Hematopoietic multipotent progenitor cell (in vitro differentiated cells): ENCODE measurements at regions not wholly inside any gene's neighbourhood (a gene's known extent, or its start where the extent isn't known, plus 50 kb on each side); places are given as distances from the start of the nearest gene placed in this dataset.

Experiments
- DNase-seq, 3 donors: peaks; one replicate each; pipeline ENCODE4 v3.0.0-alpha.2; 2011 to 2015; ENCODE audit warnings: low read depth in 2 of 3, low spot score in 2 of 3

DNA sequence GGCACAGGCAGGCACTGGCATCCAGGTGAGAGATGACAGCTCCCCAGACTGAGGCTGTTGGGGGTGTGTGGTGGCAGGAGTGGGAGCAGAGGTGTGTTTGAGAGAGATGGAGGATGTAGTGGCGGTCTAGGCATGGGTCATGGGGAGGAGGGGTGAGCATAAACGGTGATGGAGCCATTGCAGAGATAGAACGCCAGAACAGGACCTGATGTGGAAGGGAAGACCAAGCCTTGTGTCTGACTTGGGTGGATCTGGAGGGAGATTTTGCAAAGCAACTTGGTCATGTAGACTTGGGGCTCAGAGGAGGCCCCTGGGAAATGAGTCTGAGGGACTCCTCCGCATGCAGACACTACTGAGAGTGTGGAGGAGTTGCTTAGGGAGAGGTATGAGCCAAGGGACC lies 50.0 kb upstream of the CLDN5 start:
- no peak for DNase-seq

DNA sequence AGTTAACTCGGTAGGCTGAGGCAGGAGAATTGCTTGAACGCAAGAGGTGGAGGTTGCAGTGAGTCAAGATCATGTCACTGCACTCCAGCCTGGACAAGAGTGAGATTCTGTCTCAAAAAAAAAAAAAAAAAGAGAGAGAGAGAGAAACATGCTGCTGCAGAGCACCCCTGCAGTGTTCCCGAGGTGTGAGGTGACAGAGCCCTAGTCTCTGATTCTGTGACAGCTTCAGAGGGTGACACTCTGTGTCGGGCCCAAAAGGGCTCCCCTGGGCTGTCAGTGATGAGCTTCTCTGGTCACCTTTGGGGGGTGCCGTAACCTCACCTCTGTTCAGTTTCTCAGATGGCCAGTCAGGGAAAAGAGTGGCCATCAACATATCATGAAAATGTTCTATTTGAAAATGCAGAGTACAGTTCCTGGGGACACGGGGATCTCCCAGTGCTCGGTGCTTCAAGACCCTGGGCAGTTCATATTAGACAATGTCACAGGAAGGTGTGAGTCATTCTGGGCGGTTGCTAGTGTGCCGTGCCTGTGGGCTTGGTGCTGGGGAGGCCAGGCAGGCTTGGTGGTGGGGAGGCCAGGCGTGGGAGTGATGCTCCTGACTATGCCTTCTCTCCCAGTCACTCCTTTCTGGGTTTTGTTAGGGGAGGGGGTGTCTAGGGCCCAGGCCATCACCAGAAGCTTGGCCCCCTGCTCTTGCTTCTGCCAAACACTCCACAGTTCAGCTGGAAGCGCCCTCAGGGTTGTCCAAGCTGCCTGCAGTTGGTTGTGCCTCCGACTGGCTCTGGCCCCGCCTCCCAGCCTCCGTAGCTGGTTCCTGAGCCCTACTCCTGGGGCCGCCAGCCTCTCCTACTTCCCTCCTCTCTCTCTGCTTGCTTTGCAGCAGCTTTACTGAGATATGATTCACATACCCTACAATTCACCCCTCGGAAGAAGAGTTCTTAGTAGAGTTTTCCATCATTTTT lies 52.5 kb upstream of the CLDN5 start:
- peak in 2 of 3 donors; percentile 68 to 76 for DNase-seq

DNA sequence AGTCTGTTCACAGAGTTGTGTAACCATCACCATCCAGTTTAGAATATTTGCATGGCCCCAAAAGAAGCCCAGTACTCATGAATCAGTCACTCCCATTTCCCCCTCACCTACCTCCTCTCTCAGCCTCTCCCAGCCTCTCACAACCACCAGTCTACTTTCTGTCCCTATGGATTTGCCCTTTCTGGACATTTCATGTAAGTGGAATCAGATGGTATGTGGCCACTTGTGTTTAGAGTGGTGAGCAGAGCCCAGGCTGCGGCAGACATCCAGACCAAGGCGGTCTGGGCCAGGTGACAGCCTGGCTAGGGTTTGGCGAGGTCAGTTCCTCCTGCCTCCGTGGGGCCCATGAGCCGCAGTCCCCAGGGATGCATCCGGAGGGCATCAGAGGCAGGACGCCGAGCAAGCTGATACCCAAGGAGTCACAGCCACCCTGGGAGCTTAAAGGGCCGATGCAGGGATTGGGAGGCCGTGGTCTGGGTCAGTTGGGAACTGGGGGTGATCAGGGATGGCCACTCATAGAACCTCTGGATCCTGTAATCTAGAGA lies 53.3 kb upstream of the CLDN5 start:
- DNase-seq, result no peak

DNA sequence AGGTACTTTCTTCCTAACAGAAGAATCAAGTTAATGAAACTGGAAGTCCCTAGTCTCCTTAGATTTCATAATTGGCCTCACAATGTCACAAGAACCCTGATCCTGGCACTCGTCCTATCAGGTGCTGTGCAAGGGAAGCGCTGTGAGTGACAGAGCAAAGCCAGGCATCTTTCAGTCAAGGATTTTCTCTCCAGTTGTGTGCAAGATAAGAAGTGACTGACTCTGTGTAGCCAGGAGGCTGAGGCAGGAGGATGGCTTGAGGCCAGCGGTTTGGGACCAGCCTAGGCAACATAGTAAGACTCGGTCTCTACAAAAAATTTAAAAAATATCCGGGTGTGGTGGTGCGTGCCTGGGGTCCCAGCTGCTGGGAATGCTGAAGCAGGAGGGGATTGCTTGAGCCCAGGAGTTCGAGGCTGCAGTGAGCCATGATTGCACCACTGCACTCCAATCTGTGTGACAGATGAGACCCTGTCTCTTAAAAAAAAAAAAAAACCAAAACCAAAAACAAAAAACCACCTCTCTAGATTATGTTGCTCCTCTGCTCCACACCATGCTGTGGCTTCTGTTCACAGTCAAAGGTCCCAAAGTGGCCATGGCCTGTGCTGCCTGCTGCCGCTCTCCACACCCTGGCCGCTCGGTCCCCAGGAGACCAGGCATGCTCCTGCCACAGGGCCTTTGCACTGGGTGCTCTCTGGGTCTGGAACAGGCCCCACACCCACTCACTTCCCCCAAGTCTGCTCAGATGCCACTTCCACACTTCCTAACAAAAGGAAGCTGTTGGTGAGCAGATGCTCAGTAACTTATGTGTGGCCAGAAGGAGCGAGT lies 54.2 kb upstream of the CLDN5 start:
- DNase-seq, result no peak

DNA sequence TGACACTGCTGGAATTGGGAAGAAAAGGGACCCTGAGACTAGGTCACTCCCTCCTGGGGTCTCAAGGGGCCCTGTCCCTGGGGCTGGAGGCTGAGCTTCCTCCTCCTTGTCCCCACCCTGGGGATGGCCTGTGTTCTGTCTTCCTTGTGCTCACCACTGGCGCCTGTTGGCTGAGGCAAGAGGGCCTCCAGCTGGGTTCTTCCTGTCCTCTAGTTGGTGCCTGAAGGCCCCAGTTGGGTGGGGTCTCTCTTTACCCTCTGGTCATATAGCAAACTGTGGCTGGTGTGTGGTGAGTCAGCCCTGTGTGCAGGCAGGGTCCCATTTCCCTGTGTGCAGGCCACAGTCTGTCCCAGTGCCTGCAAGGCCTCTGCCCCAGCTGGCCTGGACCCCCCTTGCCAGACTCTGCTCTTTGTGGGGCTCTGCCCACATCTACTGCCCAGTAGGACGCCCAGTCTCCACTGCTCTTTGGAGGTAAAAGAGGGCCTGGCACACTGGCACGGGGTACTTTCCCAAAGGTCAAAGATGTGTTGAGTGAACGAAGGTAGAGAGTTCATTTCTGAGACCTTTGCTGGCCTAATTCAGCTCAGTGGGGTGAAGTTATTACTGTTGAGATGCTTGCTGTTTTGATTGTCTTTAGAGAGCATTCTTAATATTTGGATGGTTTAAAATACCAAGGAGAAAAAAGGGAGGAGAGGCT lies 55.1 kb upstream of the CLDN5 start:
- DNase-seq, result peak in 2 of 3 donors; percentile 36 to 54

DNA sequence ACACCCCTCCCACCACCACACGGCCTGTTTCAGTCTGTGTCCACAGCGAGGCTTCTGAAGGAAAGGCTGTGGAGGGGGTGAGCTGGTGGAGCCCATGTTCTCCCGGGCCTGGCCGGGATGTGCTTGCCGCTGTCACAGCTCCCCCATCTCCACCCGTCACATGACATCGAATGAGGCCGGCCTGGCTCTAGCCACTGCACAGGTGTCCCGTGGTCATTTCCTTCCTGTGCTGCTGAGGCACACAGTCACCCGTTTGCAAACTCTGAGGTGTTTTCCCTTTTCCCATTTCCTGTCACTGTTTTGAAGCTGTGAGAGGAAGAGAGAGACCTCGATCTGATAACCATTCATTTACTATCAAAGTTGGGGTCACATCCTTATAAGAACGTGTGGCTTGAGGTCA lies 55.7 kb upstream of the CLDN5 start:
- peak in 2 of 3 donors; percentile 11 to 24 for DNase-seq

DNA sequence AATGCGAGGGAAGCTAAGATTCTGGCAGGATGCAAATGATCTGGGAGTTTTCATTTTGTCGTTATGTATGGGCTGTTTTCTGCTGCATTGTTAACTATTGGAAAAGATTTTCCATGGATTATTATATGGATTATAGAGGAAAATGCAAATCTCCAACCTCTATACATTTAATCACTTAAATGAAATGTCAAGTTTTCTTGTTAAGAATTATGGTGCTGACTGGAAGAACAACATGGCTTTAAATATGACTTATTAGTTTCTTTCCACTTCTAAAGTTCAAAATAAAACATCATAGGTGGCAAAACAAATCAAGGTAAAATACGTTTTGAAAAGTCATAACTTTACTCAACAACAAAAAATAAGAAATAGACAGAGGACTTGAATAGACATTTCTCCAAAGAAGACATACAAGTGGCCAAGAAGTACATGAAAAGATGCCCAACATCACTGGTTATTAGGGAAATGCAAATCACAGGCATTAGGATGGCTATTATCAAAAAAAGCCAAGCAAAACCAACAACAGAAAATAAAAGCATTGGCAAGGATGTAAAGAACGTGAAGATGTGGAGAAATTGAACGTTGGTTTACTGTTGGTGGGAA lies 56.2 kb upstream of the CLDN5 start:
- no peak for DNase-seq

DNA sequence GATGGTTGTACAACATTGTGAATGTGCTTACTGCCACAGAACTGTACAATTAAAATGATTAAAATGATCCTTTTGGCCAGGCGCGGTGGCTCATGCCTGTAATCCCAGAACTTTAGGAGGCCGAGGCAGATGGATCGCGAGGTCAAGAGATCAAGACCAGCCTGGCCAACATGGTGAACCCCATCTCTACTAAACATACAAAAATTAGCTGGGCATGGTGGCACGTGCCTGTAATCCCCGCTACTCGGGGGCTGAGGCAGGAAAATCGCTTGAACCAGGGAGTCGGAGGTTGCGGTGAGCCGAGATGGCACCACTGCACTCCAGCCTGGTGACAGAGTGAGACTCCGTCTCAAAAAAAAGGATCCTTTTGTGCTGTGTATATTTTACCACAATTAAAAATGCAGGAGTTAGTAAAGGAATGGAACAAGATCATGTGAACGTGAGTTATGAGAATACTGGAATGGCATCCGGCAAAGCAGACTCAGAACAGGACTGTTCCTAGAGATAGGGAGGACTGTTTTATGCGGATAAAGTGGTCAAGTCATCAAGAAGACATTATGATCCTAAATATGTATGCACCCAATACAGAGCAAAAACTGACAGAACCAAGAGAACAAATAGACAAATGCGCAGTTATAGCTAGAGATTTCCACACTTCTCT lies 58.0 kb upstream of the CLDN5 start:
- no peak for DNase-seq

DNA sequence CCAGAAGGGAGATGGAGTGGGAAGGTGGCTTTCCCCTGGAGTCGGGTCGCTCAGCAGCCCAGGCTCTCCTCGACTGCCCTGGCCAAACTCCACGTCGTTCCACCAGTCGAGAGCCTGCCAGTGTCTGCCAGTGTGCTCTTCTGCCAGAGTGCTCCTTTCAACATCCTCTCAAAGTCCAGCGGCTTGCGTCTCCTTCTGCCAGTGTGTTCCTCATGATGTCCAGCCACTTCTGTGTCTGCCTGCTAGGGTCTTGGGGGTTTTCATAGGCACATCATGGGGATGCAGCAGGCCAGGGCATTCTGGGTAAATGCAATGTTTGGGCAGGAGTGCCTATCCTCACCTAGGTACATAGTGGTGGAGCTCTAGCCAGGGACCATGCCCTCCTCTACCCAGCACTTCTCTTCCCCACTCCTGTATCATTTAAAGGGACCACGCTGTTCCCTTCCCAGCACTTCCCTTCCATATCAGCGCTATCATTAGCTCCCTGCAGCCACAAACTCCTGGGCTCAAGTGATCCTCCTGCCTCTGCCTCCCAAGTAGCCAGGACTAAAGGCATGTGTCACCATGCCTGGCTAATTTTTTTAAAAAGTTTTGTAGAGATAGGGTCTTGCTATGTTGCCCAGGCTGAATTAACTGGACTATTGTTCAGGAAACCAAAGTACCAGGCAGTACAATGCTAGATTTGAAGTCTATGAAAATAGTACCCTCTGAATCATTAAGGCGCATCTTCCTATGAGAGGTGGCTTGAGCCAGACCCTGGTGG lies 62.9 kb upstream of the CLDN5 start:
- no peak for DNase-seq

DNA sequence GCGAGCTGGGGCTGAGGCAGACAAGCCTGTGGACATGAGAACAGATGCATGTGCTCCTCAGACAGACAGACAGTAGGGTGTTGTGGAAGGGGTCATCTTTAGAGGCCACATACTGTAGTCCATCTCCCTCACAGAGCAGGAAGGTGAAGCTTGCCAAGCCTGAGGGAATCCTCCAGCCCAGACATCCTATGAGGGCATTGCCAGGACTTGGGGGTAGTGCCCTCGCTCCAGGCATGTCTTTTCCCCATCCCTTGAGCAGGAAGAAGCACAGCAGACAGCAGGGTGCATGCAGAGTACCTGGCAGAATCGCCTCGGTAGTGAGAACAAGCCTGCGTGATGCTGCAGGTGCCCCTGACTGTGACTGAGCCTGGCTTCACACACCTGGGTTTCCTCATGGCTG lies 66.5 kb upstream of the CLDN5 start:
- no peak for DNase-seq

DNA sequence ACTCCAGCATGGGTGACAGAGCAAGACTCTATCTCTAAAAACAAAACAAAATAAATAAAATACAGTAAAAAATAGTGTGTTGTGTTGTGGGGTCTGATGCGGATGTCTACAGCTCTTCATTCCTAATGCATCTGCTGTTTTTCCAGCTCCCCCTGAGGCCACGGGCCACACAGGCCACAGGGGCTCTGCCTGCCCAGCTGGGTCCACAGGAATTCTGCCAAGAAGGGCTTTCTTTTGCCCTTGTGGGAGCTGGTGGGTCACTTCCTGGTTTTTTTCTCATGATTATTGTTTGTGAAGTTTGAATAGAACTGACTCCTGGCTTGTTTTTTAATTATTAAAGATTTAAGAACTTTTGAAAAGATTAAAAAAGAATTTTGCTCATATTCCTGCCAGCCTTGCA lies 67.4 kb upstream of the CLDN5 start:
- no peak for DNase-seq

DNA sequence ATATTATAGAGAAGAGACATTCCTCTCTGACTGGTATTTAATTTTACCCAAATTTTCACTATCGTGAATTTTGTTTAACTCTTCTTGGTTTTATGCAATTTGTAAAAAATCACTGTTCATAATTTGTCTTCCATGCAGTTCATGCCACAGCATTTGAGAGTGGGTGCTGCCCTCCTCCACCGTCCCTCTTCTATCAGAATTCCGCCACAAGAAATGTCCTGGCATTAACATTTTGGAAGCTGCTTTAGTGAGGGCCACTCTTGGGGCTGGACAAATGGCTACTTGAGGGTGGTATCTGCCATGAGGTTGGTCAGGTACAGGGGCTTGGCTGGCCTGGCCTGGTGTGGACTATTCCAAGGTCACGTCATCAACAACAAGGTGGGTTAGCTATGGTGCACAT lies 68.3 kb upstream of the CLDN5 start:
- DNase-seq, result no peak

DNA sequence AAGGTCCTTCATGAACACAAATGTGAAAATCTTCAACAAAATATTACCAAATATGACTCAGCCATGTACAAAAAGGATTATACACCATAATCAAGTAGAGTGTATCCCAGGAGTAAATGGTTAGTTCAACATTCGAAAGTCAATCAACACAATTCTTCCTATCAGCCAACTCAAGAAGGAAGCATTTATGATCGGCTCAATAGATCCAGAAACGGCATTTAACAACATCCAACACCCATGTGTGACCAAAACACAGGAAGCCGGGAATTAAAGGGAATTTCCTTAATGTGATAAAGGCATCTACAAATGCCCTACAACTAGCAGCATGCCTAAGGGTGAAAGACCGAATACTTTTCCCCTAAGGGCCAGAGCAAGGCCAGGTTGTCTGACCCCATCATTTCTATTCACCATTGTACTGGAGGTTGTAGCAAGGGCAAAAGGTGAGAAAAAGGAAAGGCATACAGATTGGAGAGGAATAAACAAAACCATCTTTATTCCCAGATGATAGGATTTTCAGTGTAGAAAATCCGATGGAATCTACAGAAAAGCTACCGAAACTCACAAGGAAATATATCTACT lies 69.9 kb upstream of the CLDN5 start:
- no peak for DNase-seq

DNA sequence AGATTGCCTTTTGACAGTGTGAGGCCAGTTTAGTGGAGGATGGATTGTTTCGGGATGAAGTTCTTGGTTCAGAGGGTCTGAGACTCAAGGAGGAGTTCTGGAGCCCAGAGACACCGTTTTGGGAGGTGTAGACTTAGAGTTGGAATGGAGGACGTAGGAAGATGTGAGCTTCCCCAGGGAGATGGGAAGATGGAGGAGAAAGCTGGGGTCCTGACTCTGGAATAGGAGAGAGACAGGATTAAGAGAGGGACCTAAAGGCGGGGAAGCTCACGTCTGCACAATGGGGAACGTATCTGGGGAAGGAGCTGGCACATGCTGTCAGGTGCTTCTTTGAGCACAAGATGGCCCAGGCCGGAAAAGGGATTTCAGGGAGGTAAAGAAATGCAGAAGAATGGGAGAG lies 71.3 kb upstream of the CLDN5 start:
- DNase-seq, result no peak

DNA sequence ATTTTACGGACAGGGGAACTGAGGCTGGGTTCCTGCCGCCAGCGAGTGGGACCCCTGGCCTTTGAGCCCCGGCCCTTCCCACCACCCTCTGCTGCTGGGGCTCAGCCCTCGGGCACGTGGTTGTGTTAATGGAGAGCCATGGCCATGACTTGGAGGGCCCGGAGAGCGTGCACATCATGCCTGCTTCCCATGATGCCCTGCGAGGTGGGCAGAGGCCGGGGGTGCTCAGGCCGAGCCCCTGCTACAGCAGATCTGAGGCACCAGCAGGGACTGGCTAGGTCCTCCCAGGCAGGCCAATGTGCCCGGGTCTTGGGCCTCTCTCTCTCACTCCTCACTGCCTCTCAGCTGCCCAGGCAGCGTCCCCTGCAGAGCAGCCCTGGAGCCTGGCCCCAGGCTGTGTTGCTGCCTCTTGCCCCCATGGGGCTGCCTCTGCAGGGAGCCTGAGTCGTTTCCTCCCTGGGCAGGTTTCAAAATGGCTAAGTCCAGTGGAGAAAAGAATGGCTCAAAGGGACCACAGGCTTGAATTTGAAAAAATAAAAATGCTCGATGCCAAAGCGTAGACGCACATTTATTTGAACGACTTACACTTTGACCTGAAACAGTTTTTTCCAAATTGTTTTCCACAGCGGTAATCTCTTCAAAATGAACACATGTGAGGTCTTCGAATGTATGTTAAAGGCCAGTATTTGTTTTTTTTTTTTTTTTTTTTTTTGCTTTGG lies 72.6 kb upstream of the CLDN5 start:
- no peak for DNase-seq

DNA sequence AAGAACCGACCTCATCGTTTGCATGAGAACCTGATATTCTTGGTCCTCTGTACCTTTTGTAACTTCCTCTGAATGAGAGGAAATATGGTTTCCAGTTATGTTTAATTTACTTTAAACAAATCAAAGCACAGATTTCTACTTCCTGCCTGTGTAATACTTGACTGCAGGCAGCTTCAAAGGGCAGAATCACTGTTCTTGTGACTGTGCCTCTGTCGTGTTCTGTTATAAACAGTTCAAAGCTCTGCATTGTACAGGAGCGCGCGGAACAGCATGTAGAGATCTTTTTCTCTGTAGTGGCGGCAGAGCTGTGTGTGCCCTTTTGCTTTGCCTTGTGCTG lies 73.2 kb upstream of the CLDN5 start:
- DNase-seq, result peak in 1 of 3 donors; percentile 38

DNA sequence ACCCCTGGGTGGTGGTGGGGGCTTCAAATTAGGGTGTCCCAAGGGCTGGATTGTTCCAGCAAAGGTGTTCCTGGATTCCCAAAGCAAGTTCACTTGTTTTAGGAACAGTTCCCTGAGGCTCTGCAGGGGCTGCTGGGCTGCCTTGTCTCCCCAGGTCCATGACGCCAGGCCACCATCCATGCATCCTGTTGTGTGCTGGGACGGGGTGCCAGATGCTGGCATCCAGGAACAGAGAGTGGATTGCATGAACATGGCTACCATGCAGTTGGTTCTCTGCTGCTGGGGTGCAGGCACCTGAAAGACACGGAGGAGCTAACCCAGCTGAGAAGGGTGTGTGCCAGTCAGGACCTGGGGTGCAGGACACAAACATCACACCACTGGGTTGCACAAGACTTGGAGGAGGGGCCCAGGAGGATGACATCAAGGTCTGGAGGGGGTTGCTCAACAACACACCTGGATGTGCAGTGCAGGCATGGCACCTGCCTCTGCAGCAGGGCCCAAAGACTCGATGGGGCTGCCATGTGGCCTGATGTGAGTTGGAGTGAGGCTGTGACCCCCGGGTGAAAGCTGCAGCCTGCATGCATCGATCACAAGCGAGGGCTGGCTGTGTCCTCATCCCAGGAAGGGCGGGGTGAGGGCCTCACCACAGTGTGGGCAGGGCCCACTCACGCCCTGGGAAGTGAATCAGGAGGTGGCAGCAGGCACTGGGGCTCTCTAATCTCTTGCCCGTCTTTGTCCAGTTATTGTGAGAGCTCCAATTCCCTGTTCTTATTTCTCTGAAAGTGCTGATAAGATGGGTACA lies 74.0 kb upstream of the CLDN5 start:
- DNase-seq, result no peak

DNA sequence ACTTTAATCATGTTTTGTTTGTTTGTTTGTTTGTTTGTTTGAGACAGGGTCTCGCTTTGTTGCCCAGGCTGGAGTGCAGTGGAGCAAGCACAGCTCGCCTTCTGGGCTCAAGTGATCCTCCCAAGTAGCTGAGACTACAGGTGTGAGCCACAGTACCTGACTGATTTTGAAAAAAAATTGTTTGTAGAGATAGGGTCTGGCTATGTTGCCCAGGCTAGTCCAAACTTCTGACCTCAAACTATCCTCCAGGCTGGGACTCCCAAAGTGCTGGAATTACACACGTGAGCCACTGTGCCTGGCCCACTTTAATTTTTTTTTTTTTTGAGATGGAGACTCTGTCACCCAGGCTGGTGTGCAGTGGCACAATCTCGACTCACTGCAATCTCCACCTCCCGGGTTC lies 74.8 kb upstream of the CLDN5 start:
- DNase-seq, result no peak
